ENCODE measurements at regions not wholly inside any gene's neighbourhood (a gene's known extent, or its start where the extent isn't known, plus 50 kb on each side); places are given as distances from the start of the nearest gene placed in this dataset.

DNA sequence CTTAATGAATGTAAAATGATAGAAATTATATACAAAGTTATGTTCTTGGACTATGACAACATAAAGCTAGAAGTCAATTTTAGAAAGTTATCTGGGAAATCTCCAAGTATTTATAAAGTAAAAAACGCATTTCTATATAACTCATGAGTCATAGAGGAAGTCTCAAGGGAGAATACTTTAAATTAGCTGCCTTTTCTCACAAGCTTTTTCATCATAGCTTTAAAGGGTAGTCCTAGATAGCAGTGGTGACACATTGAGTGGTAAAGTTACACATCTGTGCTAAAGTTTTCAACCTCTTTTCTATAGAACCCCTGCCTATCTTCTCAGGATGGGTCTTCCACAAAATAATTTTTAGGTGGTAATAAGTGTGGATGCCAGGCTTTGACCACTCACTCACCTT is 598.3 kb upstream of the FAM174A start:
- Histone ChIP-seq H3K27ac (ENCODE audit: low read depth, low read length) (no peak overlapping the region), H3K9ac (ENCODE audit: low read length) (no peak overlapping the region), H2AFZ (ENCODE audit: low read depth, low read length, poor library complexity, severe bottlenecking) (no peak overlapping the region), H3K79me2 (ENCODE audit: insufficient read depth, low read length) (no peaks in the 10 kb centered on the region), H3K4me1 (ENCODE audit: control insufficient read depth in 1 of 2, insufficient read depth in 2 of 2, low read length in 2 of 2) (no peaks in the 10 kb centered on the region), H3K4me3 (replicated peaks in 1 of 2; ENCODE audit: low read depth in 1 of 2, low read length in 2 of 2) (no peak overlapping the region), H3K27me3 (ENCODE audit: insufficient read depth, low read length) (no peaks in the 10 kb centered on the region), H3K4me2 (ENCODE audit: low read length) (no peak overlapping the region), H3K36me3 (ENCODE audit: control insufficient read depth in 1 of 2, insufficient read depth in 2 of 2, low read length in 2 of 2) (no peaks in the 10 kb centered on the region), H4K20me1 (ENCODE audit: insufficient read depth) (no peaks in the 10 kb centered on the region), H3K9me2 (ENCODE audit: insufficient read depth) (no peaks in the 10 kb centered on the region), H3K9me3 (ENCODE audit: control insufficient read depth in 1 of 2, insufficient read depth in 1 of 2, low read depth in 1 of 2, low read length in 2 of 2) (no peaks in the 10 kb centered on the region)
- POLR2A ChIA-PET: no interaction called here
- intact Hi-C loops (cut with micrococcal nuclease): no loop called here
- RAD21 ChIA-PET (ENCODE audit: low non-redundant PET in 1 of 2, low total read pairs in 2 of 2, uncharacterized antibody in 2 of 2, unreplicated experiment in 2 of 2): no interaction called here
- no peak for TF ChIP-seq RAD21 (IDR thresholded peaks at IDR 0.05; ENCODE audit: low read depth)
- DNase-seq (ENCODE audit: low read depth, low spot score) (no peak), ATAC-seq (no peak)
- no TSS peak for BruUV-seq (replicated peaks)
- CTCF ChIA-PET: no interaction called here

DNA sequence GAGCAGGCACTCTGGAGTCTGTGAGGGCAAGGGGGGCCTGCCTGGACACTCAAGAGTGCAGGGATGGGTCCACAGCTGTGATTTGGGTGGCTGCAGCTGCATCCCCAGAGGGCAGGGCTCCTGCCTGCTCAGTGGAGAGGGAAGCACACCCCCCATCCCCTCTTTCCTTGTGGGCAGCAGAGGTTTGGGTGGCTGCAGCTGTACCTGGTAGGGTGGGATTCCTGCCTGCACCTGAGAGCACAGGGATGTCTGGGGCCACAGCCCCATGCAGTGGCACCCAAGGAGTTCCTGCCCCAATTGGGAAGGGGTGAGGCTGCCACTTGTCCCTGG is 605.4 kb upstream of the FAM174A start:
- no peak overlapping the region for H3K27ac ChIP-seq (ENCODE audit: low read depth, low read length)
- POLR2A ChIA-PET: no interaction called here
- peaks cover 4% of the 10 kb centered on the region in 2 experiments; a peak in 2 of 4 replicates for H3K9me3 ChIP-seq (ENCODE audit: control insufficient read depth in 1 of 2, insufficient read depth in 1 of 2, low read depth in 1 of 2, low read length in 2 of 2)
- no peaks in the 10 kb centered on the region for H4K20me1 ChIP-seq (ENCODE audit: insufficient read depth)
- ATAC-seq (no peak), DNase-seq (ENCODE audit: low read depth, low spot score) (no peak)
- intact Hi-C loops (cut with micrococcal nuclease): no loop called here
- no peaks in the 10 kb centered on the region for H3K9me2 ChIP-seq (ENCODE audit: insufficient read depth)
- H3K4me2 ChIP-seq (ENCODE audit: low read length): no peak overlapping the region
- TF ChIP-seq ZNF274 (IDR thresholded peaks at IDR 0.05; ENCODE audit: low read depth, low read length) (no peak), CBX3 (IDR thresholded peaks at IDR 0.05; ENCODE audit: low read depth) (no peak), POLR2A (IDR thresholded peaks at IDR 0.05; ENCODE audit: borderline replicate concordance, extremely low read depth, insufficient read depth, insufficient read length) (no peak), EZH2 (IDR thresholded peaks at IDR 0.05) (no peak), ZFX (IDR thresholded peaks at IDR 0.05) (no peak), SP1 (IDR thresholded peaks at IDR 0.05; ENCODE audit: low read depth) (no peak), ELF1 (IDR thresholded peaks at IDR 0.05; ENCODE audit: borderline replicate concordance, low read depth) (no peak), RAD21 (IDR thresholded peaks at IDR 0.05; ENCODE audit: low read depth) (no peak), TCF7L2 (IDR thresholded peaks at IDR 0.05; ENCODE audit: borderline replicate concordance, extremely low read depth, insufficient read depth, insufficient read length) (no peak), CEBPB (IDR thresholded peaks at IDR 0.05; ENCODE audit: low read depth) (no peak), YY1 (IDR thresholded peaks at IDR 0.05; ENCODE audit: extremely low read depth, insufficient replicate concordance, low read depth, low read length) (no peak)
- TF ChIP-seq, protein P1, sequence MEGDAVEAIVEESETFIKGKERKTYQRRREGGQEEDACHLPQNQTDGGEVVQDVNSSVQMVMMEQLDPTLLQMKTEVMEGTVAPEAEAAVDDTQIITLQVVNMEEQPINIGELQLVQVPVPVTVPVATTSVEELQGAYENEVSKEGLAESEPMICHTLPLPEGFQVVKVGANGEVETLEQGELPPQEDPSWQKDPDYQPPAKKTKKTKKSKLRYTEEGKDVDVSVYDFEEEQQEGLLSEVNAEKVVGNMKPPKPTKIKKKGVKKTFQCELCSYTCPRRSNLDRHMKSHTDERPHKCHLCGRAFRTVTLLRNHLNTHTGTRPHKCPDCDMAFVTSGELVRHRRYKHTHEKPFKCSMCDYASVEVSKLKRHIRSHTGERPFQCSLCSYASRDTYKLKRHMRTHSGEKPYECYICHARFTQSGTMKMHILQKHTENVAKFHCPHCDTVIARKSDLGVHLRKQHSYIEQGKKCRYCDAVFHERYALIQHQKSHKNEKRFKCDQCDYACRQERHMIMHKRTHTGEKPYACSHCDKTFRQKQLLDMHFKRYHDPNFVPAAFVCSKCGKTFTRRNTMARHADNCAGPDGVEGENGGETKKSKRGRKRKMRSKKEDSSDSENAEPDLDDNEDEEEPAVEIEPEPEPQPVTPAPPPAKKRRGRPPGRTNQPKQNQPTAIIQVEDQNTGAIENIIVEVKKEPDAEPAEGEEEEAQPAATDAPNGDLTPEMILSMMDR (IDR thresholded peaks at IDR 0.05 in 2 of 3, conservative IDR thresholded peaks at IDR 0.05 in 1 of 3; ENCODE audit: borderline replicate concordance in 1 of 3, insufficient read depth in 1 of 3, low read depth in 2 of 3, low read length in 2 of 3): no peak
- TF ChIP-seq, protein P2, sequence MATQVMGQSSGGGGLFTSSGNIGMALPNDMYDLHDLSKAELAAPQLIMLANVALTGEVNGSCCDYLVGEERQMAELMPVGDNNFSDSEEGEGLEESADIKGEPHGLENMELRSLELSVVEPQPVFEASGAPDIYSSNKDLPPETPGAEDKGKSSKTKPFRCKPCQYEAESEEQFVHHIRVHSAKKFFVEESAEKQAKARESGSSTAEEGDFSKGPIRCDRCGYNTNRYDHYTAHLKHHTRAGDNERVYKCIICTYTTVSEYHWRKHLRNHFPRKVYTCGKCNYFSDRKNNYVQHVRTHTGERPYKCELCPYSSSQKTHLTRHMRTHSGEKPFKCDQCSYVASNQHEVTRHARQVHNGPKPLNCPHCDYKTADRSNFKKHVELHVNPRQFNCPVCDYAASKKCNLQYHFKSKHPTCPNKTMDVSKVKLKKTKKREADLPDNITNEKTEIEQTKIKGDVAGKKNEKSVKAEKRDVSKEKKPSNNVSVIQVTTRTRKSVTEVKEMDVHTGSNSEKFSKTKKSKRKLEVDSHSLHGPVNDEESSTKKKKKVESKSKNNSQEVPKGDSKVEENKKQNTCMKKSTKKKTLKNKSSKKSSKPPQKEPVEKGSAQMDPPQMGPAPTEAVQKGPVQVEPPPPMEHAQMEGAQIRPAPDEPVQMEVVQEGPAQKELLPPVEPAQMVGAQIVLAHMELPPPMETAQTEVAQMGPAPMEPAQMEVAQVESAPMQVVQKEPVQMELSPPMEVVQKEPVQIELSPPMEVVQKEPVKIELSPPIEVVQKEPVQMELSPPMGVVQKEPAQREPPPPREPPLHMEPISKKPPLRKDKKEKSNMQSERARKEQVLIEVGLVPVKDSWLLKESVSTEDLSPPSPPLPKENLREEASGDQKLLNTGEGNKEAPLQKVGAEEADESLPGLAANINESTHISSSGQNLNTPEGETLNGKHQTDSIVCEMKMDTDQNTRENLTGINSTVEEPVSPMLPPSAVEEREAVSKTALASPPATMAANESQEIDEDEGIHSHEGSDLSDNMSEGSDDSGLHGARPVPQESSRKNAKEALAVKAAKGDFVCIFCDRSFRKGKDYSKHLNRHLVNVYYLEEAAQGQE (IDR thresholded peaks at IDR 0.05; ENCODE audit: low read depth): no peak
- TF ChIP-seq, protein P3, sequence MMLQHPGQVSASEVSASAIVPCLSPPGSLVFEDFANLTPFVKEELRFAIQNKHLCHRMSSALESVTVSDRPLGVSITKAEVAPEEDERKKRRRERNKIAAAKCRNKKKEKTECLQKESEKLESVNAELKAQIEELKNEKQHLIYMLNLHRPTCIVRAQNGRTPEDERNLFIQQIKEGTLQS (IDR thresholded peaks at IDR 0.05): no peak
- CTCF ChIA-PET: no interaction called here
- no peak overlapping the region for H3K4me3 ChIP-seq (replicated peaks in 1 of 2; ENCODE audit: low read depth in 1 of 2, low read length in 2 of 2)
- H3K4me1 ChIP-seq (ENCODE audit: control insufficient read depth in 1 of 2, insufficient read depth in 2 of 2, low read length in 2 of 2): no peaks in the 10 kb centered on the region
- no peak overlapping the region for H2AFZ ChIP-seq (ENCODE audit: low read depth, low read length, poor library complexity, severe bottlenecking)
- BruUV-seq (replicated peaks): no TSS peak
- H3K36me3 ChIP-seq (ENCODE audit: control insufficient read depth in 1 of 2, insufficient read depth in 2 of 2, low read length in 2 of 2): no peaks in the 10 kb centered on the region
- RAD21 ChIA-PET (ENCODE audit: low non-redundant PET in 1 of 2, low total read pairs in 2 of 2, uncharacterized antibody in 2 of 2, unreplicated experiment in 2 of 2): no interaction called here
- H3K9ac ChIP-seq (ENCODE audit: low read length): no peak overlapping the region
- no peaks in the 10 kb centered on the region for H3K27me3 ChIP-seq (ENCODE audit: insufficient read depth, low read length)
- H3K79me2 ChIP-seq (ENCODE audit: insufficient read depth, low read length): no peaks in the 10 kb centered on the region
